Tibial artery (tissue), 4 donors: ENCODE measurements at regions not wholly inside any gene's neighbourhood (a gene's known extent, or its start where the extent isn't known, plus 50 kb on each side); places are given as distances from the start of the nearest gene placed in this dataset.

Experiments
- DNase-seq, 2 donors: peaks; one replicate each; pipeline ENCODE4 v3.0.0-alpha.2; 2019
- H3K27ac ChIP-seq, 2 donors: fragments of 200-600 bp; sonication (generic) in 1 of 2; 1 replicate in 1 of 2; 2 replicates in 1 of 2; pipeline ENCODE4 v1.5.1; 2018 to 2019; ENCODE audit warnings: mild to moderate bottlenecking in 1 of 2
- H3K27me3 ChIP-seq, 2 donors: fragments of 200-600 bp; sonication (generic) in 1 of 2; one replicate each; pipeline versions ENCODE4 v1.5.1 to v1.6.0; 2016 to 2019
- H3K36me3 ChIP-seq, 3 donors: fragments of 200-600 bp; sonication (generic) in 2 of 3; one replicate each; pipeline ENCODE4 v1.5.1; 2016 to 2019; ENCODE audit warnings: mild to moderate bottlenecking in 2 of 3
- H3K4me1 ChIP-seq, 4 donors: fragments of 200-600 bp; sonication (generic) in 2 of 4; 1 replicate in 3 of 4; 2 replicates in 1 of 4; pipeline ENCODE4 v1.5.1; 2016 to 2019
- H3K4me3 ChIP-seq, 2 donors: fragments of 200-600 bp; sonication (generic) in 1 of 2; 1 replicate in 1 of 2; 2 replicates in 1 of 2; pipeline ENCODE4 v1.5.1; 2018 to 2019; ENCODE audit warnings: mild to moderate bottlenecking in 2 of 2
- H3K9me3 ChIP-seq, 3 donors: fragments of 200-600 bp; sonication (generic) in 1 of 3; one replicate each; pipeline ENCODE4 v1.5.1; 2016 to 2019
- intact Hi-C: fragments of 100-400 bp; cut with DNase I; formaldehyde crosslinking; loops from one replicate; pipeline ENCODE4 v1.15.0; 2023; ENCODE audit warnings: low total_unique reads
- TF ChIP-seq, protein P1 (sequence below), 2 experiments: fragments of 200-600 bp in 1 of 2; fragments of 450-650 bp in 1 of 2; IDR thresholded peaks; one replicate each; pipeline ENCODE4 v1.5.1; 2017 to 2019; ENCODE audit warnings: antibody characterized with exemption in 2 of 2, mild to moderate bottlenecking in 1 of 2, moderate library complexity in 1 of 2

DNA sequence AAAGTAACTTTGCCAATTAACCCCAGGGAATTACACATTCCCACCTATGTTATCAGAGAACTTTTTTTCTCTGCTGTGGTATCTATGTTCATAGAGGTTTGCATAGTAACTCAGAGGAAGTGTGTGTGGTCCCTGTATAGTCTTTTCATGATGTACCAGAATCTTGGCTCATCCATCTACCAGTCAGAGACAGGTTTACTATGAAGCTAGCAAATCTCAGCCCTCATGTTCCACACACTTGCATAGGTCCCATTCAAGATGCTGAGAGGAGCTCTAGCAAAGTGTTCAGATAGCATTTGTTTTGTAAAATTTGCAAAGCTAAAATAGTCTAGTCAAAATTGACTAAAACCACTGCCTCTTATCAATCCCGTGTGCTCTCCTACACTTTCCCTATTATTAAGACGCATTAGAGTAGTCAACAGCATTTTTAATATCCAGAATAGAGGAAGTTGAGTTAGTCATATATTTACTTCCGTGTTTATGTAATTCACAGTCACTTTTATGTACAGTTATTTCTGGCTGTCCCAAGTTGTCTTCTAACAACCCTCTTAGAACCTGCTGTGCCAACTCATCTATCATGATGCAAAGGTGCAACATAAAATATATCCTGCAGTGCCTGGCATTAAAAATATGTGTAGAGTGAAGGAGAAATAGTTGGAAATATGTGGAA is 184.2 kb downstream of the FAM76B start:
- no peaks in the 10 kb centered on the region for H3K4me1 ChIP-seq
- no peaks in the 10 kb centered on the region for H3K27me3 ChIP-seq
- H3K36me3 ChIP-seq: no peaks in the 10 kb centered on the region
- H3K9me3 ChIP-seq: no peaks in the 10 kb centered on the region
- TF ChIP-seq, protein P1, sequence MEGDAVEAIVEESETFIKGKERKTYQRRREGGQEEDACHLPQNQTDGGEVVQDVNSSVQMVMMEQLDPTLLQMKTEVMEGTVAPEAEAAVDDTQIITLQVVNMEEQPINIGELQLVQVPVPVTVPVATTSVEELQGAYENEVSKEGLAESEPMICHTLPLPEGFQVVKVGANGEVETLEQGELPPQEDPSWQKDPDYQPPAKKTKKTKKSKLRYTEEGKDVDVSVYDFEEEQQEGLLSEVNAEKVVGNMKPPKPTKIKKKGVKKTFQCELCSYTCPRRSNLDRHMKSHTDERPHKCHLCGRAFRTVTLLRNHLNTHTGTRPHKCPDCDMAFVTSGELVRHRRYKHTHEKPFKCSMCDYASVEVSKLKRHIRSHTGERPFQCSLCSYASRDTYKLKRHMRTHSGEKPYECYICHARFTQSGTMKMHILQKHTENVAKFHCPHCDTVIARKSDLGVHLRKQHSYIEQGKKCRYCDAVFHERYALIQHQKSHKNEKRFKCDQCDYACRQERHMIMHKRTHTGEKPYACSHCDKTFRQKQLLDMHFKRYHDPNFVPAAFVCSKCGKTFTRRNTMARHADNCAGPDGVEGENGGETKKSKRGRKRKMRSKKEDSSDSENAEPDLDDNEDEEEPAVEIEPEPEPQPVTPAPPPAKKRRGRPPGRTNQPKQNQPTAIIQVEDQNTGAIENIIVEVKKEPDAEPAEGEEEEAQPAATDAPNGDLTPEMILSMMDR (IDR thresholded peaks at IDR 0.05): no peak
- DNase-seq: no peak
- H3K4me3 ChIP-seq: no peak overlapping the region
- intact Hi-C loops: no loop called here
- no peak overlapping the region for H3K27ac ChIP-seq

- H3K27ac ChIP-seq: no peak overlapping the region
- intact Hi-C loops: no loop called here
- no peaks in the 10 kb centered on the region for H3K4me1 ChIP-seq
- no peak for DNase-seq
- H3K9me3 ChIP-seq: no peaks in the 10 kb centered on the region
- no peak overlapping the region for H3K4me3 ChIP-seq
- H3K36me3 ChIP-seq: no peaks in the 10 kb centered on the region
- no peaks in the 10 kb centered on the region for H3K27me3 ChIP-seq
- TF ChIP-seq, protein P1 (IDR thresholded peaks at IDR 0.05): no peak
These were observed 189.5 kb downstream of the FAM76B start for GRCh38 chr11:95599959-95600586.

GRCh38 chr11:95595973-95596489 is 193.6 kb downstream of the FAM76B start:
- no peak overlapping the region for H3K27ac ChIP-seq
- intact Hi-C loops: no loop called here

DNA sequence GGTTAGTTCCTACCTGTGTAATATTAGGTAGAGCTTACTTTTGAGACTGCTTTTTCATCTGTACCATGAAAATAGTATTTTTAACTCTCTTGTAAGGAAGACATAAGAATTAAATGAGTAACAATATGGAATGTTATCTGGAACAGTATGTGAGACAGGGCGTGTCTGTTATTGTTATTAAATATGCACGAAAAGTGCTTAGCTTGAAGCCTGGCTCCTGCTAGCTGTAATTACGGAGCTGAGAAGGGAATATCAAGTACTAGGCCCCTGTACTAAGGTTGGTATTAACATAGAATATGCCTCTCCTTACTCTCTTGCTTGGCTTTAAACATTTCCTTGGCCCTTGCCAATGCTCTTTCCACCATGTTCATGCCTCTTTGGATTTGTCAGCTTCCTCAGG is 194.0 kb downstream of the FAM76B start:
- Histone ChIP-seq H3K4me3 (no peak overlapping the region), H3K27ac (no peak overlapping the region), H3K27me3 (no peaks in the 10 kb centered on the region), H3K9me3 (no peaks in the 10 kb centered on the region), H3K36me3 (no peaks in the 10 kb centered on the region), H3K4me1 (peaks cover 0 to 25% (median 19%) of the 10 kb centered on the region in 4 donors)
- intact Hi-C loops: no loop called here
- TF ChIP-seq, protein P1 (IDR thresholded peaks at IDR 0.05): no peak
- no peak for DNase-seq

More at GRCh38 chr11:95595973-95596489, 193.6 kb downstream of the FAM76B start:
- H3K4me3 ChIP-seq: no peak overlapping the region
- no peak for DNase-seq
- H3K36me3 ChIP-seq: no peaks in the 10 kb centered on the region
- no peaks in the 10 kb centered on the region for H3K9me3 ChIP-seq
- H3K4me1 ChIP-seq: peaks cover 0 to 20% (median 15%) of the 10 kb centered on the region in 4 donors
- H3K27me3 ChIP-seq: no peaks in the 10 kb centered on the region
- TF ChIP-seq, protein P1 (IDR thresholded peaks at IDR 0.05): no peak

- H3K9me3 ChIP-seq: no peaks in the 10 kb centered on the region
- TF ChIP-seq, protein P1 (IDR thresholded peaks at IDR 0.05): no peak
- H3K27me3 ChIP-seq: no peaks in the 10 kb centered on the region
- intact Hi-C loops: no loop called here
- peak in 1 of 2 donors; percentile 67 for DNase-seq
- H3K36me3 ChIP-seq: no peaks in the 10 kb centered on the region
- no peak overlapping the region for H3K4me3 ChIP-seq
- peaks cover 0 to 36% (median 27%) of the 10 kb centered on the region in 4 donors for H3K4me1 ChIP-seq
- H3K27ac ChIP-seq: peak overlapping the region; percentile 65 to 69
These were observed 196.5 kb downstream of the FAM76B start for GRCh38 chr11:95593111-95593510.
